ENCODE measurements at regions not wholly inside any gene's neighbourhood (a gene's known extent, or its start where the extent isn't known, plus 50 kb on each side); places are given as distances from the start of the nearest gene placed in this dataset.
"Not testable (repeated sequence)": the region's sequence is repeated elsewhere in the genome, so short reads cannot be mapped to it uniquely, and the experiment has no call there.

GRCh38 chr16:29126616-29127015, 141.8 kb downstream of the LAT start:
- Histone ChIP-seq H3K36me3 (ENCODE audit: insufficient read depth, low read length) (no peaks in the 10 kb centered on the region), H3K9ac (ENCODE audit: low read depth, low read length) (no peak overlapping the region), H3K4me1 (ENCODE audit: insufficient read depth, low read length) (no peaks in the 10 kb centered on the region; the same call in 1 of the 2 replicates), H3K9me3 (ENCODE audit: control insufficient read depth, insufficient read depth, low read length) (no peaks in the 10 kb centered on the region)

- no peaks in the 10 kb centered on the region for H3K9me3 ChIP-seq (ENCODE audit: control insufficient read depth, insufficient read depth, low read length)
- no peak overlapping the region for H3K9ac ChIP-seq (ENCODE audit: low read depth, low read length)
- H3K36me3 ChIP-seq (ENCODE audit: insufficient read depth, low read length) = no peaks in the 10 kb centered on the region
- H3K4me1 ChIP-seq (ENCODE audit: insufficient read depth, low read length) = no peaks in the 10 kb centered on the region; the same call in 1 of the 2 replicates
Observed at GRCh38 chr16:29126057-29126494, 141.2 kb downstream of the LAT start.

DNA sequence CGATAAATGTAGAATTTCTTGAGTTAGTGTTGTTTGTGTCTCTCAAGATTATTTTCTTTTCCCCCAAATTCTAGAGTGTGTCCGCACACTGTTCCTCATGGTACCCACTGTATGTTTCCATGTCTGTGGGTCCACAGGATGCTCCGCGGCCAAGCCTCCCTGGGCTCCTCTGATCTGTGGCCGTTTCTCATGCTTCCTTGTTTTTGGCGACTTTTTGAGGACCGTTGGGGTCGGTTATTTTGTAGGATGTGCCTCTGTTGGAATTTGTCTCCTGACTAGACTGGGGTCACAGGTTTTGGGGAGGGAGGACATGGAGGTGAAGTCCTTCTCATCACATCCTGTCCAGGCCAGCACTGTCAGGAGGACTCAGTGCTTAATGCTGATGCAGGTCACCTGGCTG, 140.0 kb downstream of the LAT start:
- Histone ChIP-seq H3K36me3 (ENCODE audit: insufficient read depth, low read length) (no peaks in the 10 kb centered on the region), H3K9ac (ENCODE audit: low read depth, low read length) (no peak overlapping the region), H3K4me1 (ENCODE audit: insufficient read depth, low read length) (no peaks in the 10 kb centered on the region), H3K9me3 (ENCODE audit: control insufficient read depth, insufficient read depth, low read length) (no peaks in the 10 kb centered on the region)

DNA sequence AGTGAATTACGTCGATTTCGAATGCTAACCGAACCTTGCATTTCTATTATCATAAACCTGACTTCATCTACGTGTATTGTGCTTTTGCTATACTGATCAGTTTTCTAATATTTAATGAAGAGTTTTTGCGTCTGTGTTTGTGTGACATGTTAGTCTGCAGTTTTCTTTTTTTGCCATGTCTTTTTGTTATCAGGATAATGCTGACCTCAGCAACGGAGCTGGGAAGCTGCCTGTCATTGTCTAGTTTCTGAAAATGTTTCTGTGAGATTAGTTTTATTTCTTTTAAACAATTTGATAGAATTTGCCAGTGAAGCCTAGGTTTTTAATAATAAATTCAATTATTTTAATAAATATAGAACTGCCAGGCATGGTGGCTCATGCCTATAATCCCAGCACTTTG, 139.3 kb downstream of the LAT start:
- H3K36me3 ChIP-seq (ENCODE audit: insufficient read depth, low read length); H3K4me1 ChIP-seq (ENCODE audit: insufficient read depth, low read length); H3K9me3 ChIP-seq (ENCODE audit: control insufficient read depth, insufficient read depth, low read length); H3K9ac ChIP-seq (ENCODE audit: low read depth, low read length): not testable (repeated sequence)

GRCh38 chr16:29120680-29121079, 135.8 kb downstream of the LAT start:
- not testable (repeated sequence) for H3K9me3 ChIP-seq (ENCODE audit: control insufficient read depth, insufficient read depth, low read length); H3K9ac ChIP-seq (ENCODE audit: low read depth, low read length); H3K4me1 ChIP-seq (ENCODE audit: insufficient read depth, low read length); H3K36me3 ChIP-seq (ENCODE audit: insufficient read depth, low read length)

- not testable (repeated sequence) for H3K36me3 ChIP-seq (ENCODE audit: insufficient read depth, low read length); H3K9me3 ChIP-seq (ENCODE audit: control insufficient read depth, insufficient read depth, low read length); H3K9ac ChIP-seq (ENCODE audit: low read depth, low read length); H3K4me1 ChIP-seq (ENCODE audit: insufficient read depth, low read length)
Observed at GRCh38 chr16:29118301-29118957, 133.6 kb downstream of the LAT start.

GRCh38 chr16:29117631-29118030, 132.8 kb downstream of the LAT start:
- no peak overlapping the region for H3K9ac ChIP-seq (ENCODE audit: low read depth, low read length)
- H3K36me3 ChIP-seq (ENCODE audit: insufficient read depth, low read length) = no peaks in the 10 kb centered on the region
- no peaks in the 10 kb centered on the region for H3K9me3 ChIP-seq (ENCODE audit: control insufficient read depth, insufficient read depth, low read length)
- no peaks in the 10 kb centered on the region; the same call in 1 of the 2 replicates for H3K4me1 ChIP-seq (ENCODE audit: insufficient read depth, low read length)

DNA sequence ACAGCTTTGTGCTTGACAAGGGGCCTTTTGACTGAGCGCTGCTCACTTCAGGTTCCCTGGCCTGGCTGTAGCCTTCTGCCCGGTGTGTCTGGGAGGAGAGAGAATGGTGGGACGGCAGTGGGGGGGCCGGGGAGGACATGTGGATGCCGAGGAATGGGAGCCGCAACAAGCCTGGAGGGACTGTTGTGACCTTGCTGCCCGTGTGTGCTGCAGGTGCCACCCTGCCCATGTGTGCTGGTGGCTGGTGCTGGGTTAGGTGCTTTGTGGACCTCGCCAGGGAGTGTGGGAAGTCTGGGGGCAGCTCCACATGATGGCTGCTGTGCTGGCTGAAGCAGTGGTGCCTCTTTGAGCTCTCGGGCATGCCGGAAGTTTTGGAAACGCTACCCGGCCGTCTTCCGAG, 132.1 kb downstream of the LAT start:
- no peaks in the 10 kb centered on the region; the same call in 1 of the 2 replicates for H3K4me1 ChIP-seq (ENCODE audit: insufficient read depth, low read length)
- H3K9me3 ChIP-seq (ENCODE audit: control insufficient read depth, insufficient read depth, low read length) = no peaks in the 10 kb centered on the region
- no peaks in the 10 kb centered on the region for H3K36me3 ChIP-seq (ENCODE audit: insufficient read depth, low read length)
- no peak overlapping the region for H3K9ac ChIP-seq (ENCODE audit: low read depth, low read length)

GRCh38 chr16:29116207-29116606, 131.4 kb downstream of the LAT start:
- not testable (repeated sequence) for H3K36me3 ChIP-seq (ENCODE audit: insufficient read depth, low read length); H3K9ac ChIP-seq (ENCODE audit: low read depth, low read length); H3K4me1 ChIP-seq (ENCODE audit: insufficient read depth, low read length); H3K9me3 ChIP-seq (ENCODE audit: control insufficient read depth, insufficient read depth, low read length)

DNA sequence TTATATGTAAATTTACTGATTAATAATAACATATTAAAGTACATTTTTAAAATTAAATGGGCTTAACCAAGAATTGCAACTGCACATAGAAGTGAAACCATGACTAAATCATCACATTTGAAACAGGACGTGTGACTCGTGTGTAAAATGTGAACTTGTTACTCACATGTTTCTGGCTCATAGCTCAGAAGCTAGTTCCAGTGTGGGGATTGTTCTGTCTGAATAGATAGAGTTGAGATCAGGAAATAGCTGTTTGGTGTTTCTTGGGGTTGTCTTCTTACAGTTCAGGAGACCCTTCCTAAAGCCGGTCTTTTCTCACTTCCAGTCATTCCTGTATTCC, 130.9 kb downstream of the LAT start:
- H3K4me1 ChIP-seq (ENCODE audit: insufficient read depth, low read length); H3K9me3 ChIP-seq (ENCODE audit: control insufficient read depth, insufficient read depth, low read length); H3K9ac ChIP-seq (ENCODE audit: low read depth, low read length); H3K36me3 ChIP-seq (ENCODE audit: insufficient read depth, low read length): not testable (repeated sequence)

- H3K9ac ChIP-seq (ENCODE audit: low read depth, low read length); H3K36me3 ChIP-seq (ENCODE audit: insufficient read depth, low read length); H3K4me1 ChIP-seq (ENCODE audit: insufficient read depth, low read length); H3K9me3 ChIP-seq (ENCODE audit: control insufficient read depth, insufficient read depth, low read length): not testable (repeated sequence)
Observed at GRCh38 chr16:29114989-29115801, 130.3 kb downstream of the LAT start.

GRCh38 chr16:29114574-29114973, 129.7 kb downstream of the LAT start:
- Histone ChIP-seq H3K4me1 (ENCODE audit: insufficient read depth, low read length) (no peaks in the 10 kb centered on the region; the same call in 1 of the 2 replicates), H3K36me3 (ENCODE audit: insufficient read depth, low read length) (no peaks in the 10 kb centered on the region), H3K9ac (ENCODE audit: low read depth, low read length) (no peak overlapping the region), H3K9me3 (ENCODE audit: control insufficient read depth, insufficient read depth, low read length) (no peaks in the 10 kb centered on the region)

DNA sequence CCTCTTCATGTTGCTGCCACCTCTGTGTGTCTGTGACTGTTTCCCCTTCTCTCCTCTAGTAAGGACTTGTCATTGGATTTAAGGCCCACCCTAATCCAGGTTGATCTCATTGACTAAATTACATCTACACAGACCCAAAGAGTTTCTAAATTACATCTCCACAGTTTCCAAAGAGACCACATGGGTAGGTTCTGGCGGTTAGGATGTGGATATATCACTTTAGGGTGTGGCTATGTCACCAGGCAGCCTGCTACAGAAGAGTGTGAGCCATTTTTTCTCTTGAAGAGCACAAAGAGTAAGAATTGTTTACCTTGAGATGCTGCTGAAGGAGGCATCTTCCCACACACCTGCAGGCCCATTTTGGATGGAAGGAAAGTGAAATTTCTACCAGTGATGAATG, 128.6 kb downstream of the LAT start:
- not testable (repeated sequence) for H3K9me3 ChIP-seq (ENCODE audit: control insufficient read depth, insufficient read depth, low read length); H3K9ac ChIP-seq (ENCODE audit: low read depth, low read length); H3K36me3 ChIP-seq (ENCODE audit: insufficient read depth, low read length); H3K4me1 ChIP-seq (ENCODE audit: insufficient read depth, low read length)

- Histone ChIP-seq H3K9me3 (ENCODE audit: control insufficient read depth, insufficient read depth, low read length) (no peaks in the 10 kb centered on the region), H3K4me1 (ENCODE audit: insufficient read depth, low read length) (no peaks in the 10 kb centered on the region; the same call in 1 of the 2 replicates), H3K9ac (ENCODE audit: low read depth, low read length) (no peak overlapping the region), H3K36me3 (ENCODE audit: insufficient read depth, low read length) (no peaks in the 10 kb centered on the region)
Observed at GRCh38 chr16:29112755-29113347, 128.0 kb downstream of the LAT start.
